ENCODE measurements at regions not wholly inside any gene's neighbourhood (a gene's known extent, or its start where the extent isn't known, plus 50 kb on each side); places are given as distances from the start of the nearest gene placed in this dataset.

DNA sequence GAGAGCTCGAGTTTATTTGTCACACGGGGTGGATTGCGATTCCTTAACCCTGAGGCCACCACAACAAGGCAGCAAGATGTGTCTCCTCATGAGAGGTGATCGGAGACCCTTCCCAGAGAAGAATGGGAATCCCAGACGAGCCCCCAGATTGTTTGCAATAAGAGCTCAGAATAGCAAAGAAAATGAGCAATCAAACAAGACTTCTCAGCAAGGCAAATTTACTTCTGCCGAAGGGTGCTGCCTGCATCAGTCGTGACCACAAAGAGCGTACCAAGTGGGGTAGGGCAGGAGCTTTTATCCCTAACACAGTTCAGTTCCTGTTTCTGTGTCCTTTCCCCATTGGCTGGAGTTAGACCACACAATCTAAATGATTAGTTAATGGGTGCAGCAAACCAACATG, 237.5 kb upstream of the SYT4 start:
- TF ChIP-seq, protein P1, sequence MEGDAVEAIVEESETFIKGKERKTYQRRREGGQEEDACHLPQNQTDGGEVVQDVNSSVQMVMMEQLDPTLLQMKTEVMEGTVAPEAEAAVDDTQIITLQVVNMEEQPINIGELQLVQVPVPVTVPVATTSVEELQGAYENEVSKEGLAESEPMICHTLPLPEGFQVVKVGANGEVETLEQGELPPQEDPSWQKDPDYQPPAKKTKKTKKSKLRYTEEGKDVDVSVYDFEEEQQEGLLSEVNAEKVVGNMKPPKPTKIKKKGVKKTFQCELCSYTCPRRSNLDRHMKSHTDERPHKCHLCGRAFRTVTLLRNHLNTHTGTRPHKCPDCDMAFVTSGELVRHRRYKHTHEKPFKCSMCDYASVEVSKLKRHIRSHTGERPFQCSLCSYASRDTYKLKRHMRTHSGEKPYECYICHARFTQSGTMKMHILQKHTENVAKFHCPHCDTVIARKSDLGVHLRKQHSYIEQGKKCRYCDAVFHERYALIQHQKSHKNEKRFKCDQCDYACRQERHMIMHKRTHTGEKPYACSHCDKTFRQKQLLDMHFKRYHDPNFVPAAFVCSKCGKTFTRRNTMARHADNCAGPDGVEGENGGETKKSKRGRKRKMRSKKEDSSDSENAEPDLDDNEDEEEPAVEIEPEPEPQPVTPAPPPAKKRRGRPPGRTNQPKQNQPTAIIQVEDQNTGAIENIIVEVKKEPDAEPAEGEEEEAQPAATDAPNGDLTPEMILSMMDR (IDR thresholded peaks at IDR 0.05; ENCODE audit: insufficient read depth, low read depth, low read length), result no peak
- TF ChIP-seq EZH2 (IDR thresholded peaks at IDR 0.05; ENCODE audit: insufficient read depth, low read length), result no peak
